Kidney capillary endothelial cell (primary cell): ENCODE measurements at regions not wholly inside any gene's neighbourhood (a gene's known extent, or its start where the extent isn't known, plus 50 kb on each side); places are given as distances from the start of the nearest gene placed in this dataset.

ENCODE experiments used
- DNase-seq: peaks from one replicate; pipeline ENCODE4 v3.0.0-alpha.2; 2018; ENCODE audit warnings: low spot score

DNA sequence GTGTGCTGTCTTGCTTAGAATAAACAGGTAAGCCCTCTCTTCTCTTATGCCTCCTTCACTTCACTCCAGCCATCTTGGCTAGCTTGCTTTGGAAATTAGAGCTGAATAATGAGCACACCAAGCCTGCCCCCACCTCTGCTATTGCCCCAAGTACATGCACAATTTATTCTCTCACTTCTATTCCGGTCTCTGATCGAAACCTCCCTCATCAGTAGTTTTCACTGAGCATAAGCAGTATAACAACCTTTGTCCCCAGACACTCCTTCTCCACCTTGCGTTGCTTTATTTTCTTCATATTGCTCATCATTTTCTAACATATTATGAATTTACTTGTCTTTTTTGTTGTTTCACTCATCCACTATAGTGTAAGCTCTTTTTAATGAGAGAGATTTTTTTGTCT lies 253.4 kb downstream of the GXYLT1 start:
- DNase-seq, result no peak

GRCh38 chr12:41888285-41888684 lies 256.4 kb downstream of the GXYLT1 start:
- DNase-seq, result no peak

GRCh38 chr12:41881891-41882805 lies 262.5 kb downstream of the GXYLT1 start:
- DNase-seq, result no peak

DNA sequence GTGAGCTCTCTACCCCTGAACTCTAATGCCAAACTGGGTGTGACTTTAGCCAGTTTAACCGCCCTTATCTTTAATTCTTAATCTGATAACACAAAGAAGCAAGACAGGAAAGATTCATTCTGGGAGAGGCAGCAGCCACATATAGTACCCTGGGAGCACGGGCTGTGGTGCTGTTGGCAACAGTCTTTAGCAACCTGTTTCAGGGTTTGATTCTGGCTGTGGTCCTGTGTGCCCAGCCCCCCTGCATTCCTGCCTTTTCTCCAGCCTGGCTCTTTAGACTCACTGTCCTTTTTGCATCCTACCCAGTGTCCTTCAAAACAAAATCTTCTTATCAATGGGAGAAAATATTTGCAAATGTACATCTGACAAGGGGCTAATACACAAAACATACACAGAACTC lies 275.2 kb downstream of the GXYLT1 start:
- DNase-seq, result no peak

DNA sequence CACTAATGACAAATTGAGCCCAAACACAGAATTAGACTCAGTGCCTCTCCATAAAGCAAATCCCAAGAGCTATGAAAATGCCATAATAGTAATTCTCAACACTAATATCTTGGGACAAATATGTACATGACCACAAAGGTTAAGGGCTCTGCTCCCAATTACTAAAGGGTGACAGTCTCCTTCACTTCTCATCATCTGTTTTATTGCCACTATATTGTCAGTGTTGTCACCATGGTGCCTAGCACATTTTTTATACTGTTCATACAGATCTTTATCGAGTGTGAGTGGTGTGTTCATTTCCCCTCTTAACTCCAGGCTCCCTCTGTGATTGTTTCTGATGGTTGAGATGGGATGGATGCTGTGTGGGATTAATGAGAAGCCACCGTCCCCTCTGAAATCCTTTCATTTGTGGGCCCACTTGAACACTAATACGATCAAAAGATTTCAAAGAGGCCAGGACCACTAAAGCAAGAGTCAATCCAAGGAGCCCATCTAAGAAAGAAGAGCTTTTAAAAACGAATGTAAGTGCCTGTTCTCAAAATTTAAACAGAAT lies 277.7 kb downstream of the GXYLT1 start:
- DNase-seq, result no peak

- DNase-seq, result no peak
These were observed 288.4 kb downstream of the GXYLT1 start for GRCh38 chr12:41856228-41856627.

- DNase-seq, result peak; percentile 50
These were observed 294.6 kb downstream of the GXYLT1 start for GRCh38 chr12:41850046-41850445.

DNA sequence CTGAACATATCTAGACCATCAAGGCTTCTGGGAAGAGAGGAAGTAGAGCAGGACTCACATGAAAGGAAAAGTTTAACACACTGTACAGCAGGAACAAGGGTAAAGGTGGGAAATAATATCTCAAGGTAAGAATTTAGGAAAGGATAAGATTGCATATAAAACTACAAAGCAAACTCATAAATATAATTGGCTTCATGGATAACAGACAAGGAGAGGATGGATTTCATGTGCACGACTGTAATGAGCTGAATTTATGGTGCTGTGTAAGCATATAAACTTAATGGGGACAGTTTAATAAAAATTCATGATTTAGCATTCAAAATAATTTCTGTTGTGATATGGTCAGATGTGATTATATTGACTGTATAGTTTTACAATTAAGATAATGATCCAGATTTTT lies 298.0 kb downstream of the GXYLT1 start:
- DNase-seq, result no peak

DNA sequence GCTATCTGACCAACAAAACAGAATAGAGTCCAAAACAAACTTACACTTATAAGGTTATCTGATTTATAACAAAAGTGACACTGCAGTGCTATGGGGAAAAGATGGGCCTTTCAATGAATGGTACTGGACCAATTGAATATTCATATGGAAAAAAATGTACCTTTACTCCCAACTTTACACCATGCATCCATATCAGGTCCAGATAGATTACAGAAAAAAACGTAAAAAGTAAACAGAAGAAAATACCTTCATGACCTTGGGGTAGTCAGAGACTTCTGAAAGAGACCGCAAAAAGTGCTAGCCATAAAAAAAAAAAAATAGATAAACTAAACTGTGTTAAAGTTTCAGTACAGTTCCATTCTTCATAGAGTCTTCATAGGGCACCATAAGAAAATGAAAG lies 308.3 kb downstream of the GXYLT1 start:
- no peak for DNase-seq

DNA sequence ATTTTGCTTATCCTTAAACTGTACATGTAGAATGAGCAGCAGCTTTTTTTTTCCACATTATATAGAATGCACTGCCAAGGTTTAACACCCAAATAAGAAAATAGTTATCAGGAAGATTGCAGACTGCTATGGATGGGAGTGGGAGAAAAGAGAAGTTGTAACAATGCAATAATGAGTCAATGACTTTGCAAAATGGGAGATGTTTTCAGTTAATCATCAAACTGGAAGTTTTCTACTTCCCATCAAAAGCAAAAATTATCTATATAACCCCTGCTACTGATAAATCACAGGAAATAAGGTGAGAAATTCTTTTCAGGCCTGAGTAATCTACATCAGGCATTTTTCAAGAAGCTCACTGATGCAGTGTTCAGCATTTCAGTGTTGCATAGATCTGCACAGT lies 309.1 kb downstream of the GXYLT1 start:
- no peak for DNase-seq

DNA sequence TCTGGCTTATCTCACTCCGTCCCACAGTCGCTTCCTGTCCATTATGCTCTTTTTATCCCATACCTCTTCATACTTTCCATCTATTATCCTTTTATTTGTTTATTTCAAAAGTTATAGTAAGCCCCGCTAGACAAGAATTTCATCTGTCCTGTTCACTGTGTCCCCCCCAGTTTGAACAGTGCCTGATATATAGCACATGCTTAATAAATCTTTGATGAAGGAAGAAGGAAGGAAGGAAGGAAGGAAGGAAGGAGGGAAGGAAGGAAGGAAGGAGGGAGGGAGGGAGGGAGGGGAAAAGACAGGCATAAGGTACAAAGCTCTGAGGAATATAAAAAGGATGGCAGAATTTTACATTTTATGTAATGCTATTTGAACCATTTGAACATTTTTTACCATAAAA lies 324.7 kb downstream of the GXYLT1 start:
- DNase-seq, result no peak

DNA sequence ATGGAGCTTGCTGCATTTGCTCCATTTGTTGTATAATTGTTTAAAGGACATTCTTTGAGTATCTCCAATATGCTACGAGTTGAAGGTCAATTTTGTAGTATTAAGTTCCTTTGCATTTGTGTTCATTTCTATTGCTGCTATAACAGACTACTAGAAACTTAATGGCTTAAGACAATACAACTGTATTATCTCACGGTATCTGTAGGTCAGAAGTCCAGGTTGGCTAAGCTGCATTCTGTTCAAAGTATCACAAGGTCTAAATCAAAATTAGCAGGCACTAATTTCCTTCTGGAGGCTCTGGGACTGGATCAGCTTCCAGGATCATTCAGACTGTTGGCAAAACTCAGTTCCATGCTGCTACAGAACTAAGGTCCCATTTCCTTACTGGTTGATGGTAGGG lies 340.6 kb downstream of the GXYLT1 start:
- no peak for DNase-seq

GRCh38 chr12:41802803-41803202 lies 341.9 kb downstream of the GXYLT1 start:
- DNase-seq, result no peak

GRCh38 chr12:41801261-41801660 lies 343.4 kb downstream of the GXYLT1 start:
- DNase-seq, result no peak

- DNase-seq, result no peak
These were observed 345.0 kb downstream of the GXYLT1 start for GRCh38 chr12:41799671-41800070.

GRCh38 chr12:41795910-41796309 lies 348.8 kb downstream of the GXYLT1 start:
- DNase-seq, result peak; percentile 7

- DNase-seq, result peak; percentile 60
These were observed 349.5 kb downstream of the GXYLT1 start for GRCh38 chr12:41795051-41795600.

- DNase-seq, result peak; percentile 18
These were observed 350.3 kb downstream of the GXYLT1 start for GRCh38 chr12:41794336-41794735.

GRCh38 chr12:41784957-41785356 lies 359.7 kb downstream of the GXYLT1 start:
- DNase-seq, result no peak

- DNase-seq, result no peak
These were observed 365.7 kb downstream of the GXYLT1 start for GRCh38 chr12:41778934-41779333.

GRCh38 chr12:41777064-41777790 lies 367.4 kb downstream of the GXYLT1 start:
- DNase-seq, result peak; percentile 4

- no peak for DNase-seq
These were observed 372.2 kb downstream of the GXYLT1 start for GRCh38 chr12:41772478-41772877.

DNA sequence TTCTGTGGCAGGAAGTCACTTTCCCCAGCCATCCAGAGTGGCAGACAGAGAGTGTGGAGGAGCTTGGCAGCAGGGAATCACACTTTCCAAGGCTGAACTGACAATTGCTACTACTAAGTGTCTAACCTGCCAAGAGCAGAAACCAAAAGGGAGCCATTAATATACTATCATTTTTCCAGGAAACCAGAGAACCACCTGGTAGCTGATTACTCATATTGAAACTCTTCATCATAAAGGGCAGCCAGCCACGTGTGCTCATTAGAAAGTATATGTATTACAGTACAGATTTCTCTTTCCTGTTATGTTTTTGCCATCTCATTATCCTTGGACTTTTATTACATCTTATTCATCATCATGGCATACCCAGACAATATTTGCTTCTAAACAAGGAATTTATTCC lies 374.9 kb downstream of the GXYLT1 start:
- no peak for DNase-seq
